GM10266 (cell line): ENCODE measurements at regions not wholly inside any gene's neighbourhood (a gene's known extent, or its start where the extent isn't known, plus 50 kb on each side); places are given as distances from the start of the nearest gene placed in this dataset.

Experiments used
- DNase-seq: peaks from one replicate; pipeline ENCODE4 v3.0.0; 2012; ENCODE audit errors: extremely low spot score
- CTCF ChIP-seq: IDR thresholded peaks from 2 replicates; pipeline ENCODE4 v1.5.1; 2012; ENCODE audit warnings: mild to moderate bottlenecking, low read depth; ENCODE audit not compliant: control insufficient read depth, insufficient read depth; ENCODE audit errors: missing control alignments

- TF ChIP-seq CTCF: no peak
- no peak for DNase-seq
These were observed 171.1 kb upstream of the ANKRD50 start for GRCh38 chr4:124883632-124884031.

GRCh38 chr4:124879195-124879594 lies 166.7 kb upstream of the ANKRD50 start:
- DNase-seq: no peak

GRCh38 chr4:124874172-124874450 lies 161.6 kb upstream of the ANKRD50 start:
- no peak for TF ChIP-seq CTCF
- DNase-seq: no peak

More at GRCh38 chr4:124879195-124879594, 166.7 kb upstream of the ANKRD50 start:
- TF ChIP-seq CTCF: no peak

GRCh38 chr4:124873361-124874171 lies 161.0 kb upstream of the ANKRD50 start:
- no peak for TF ChIP-seq CTCF
- DNase-seq: no peak

- DNase-seq: no peak
- no peak for TF ChIP-seq CTCF
These were observed 160.1 kb upstream of the ANKRD50 start for GRCh38 chr4:124872659-124873058.

- no peak for DNase-seq
- TF ChIP-seq CTCF: no peak
These were observed 157.5 kb upstream of the ANKRD50 start for GRCh38 chr4:124869961-124870495.

GRCh38 chr4:124868495-124868894 lies 156.0 kb upstream of the ANKRD50 start:
- no peak for TF ChIP-seq CTCF
- DNase-seq: no peak
